ENCODE measurements at regions not wholly inside any gene's neighbourhood (a gene's known extent, or its start where the extent isn't known, plus 50 kb on each side); places are given as distances from the start of the nearest gene placed in this dataset.
A peak's percentile ranks its signal among the peaks of the same experiment; 100 is the strongest.
"Not testable (repeated sequence)": the region's sequence is repeated elsewhere in the genome, so short reads cannot be mapped to it uniquely, and the experiment has no call there.

DNA sequence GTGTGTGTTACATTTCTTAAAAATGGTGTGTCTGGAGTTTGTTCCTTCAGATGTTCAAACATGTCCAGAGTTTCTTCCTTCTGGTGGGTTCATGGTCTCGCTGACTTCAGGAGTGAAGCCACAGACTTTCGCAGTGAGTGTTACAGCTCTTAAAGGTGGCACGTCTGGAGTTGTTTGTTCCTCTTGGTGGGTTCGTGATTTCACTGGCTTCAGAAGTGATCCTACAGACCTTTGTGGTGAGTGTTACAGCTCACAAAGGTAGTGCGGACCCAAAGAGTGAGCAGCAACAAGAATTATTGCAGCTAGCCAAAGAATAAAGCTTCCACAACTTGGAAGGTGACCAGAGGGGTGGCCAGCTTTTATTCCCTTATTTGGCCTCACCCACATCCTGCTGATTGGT lies 183.7 kb downstream of the COPRS start:
- DNase-seq, result not testable (repeated sequence)

DNA sequence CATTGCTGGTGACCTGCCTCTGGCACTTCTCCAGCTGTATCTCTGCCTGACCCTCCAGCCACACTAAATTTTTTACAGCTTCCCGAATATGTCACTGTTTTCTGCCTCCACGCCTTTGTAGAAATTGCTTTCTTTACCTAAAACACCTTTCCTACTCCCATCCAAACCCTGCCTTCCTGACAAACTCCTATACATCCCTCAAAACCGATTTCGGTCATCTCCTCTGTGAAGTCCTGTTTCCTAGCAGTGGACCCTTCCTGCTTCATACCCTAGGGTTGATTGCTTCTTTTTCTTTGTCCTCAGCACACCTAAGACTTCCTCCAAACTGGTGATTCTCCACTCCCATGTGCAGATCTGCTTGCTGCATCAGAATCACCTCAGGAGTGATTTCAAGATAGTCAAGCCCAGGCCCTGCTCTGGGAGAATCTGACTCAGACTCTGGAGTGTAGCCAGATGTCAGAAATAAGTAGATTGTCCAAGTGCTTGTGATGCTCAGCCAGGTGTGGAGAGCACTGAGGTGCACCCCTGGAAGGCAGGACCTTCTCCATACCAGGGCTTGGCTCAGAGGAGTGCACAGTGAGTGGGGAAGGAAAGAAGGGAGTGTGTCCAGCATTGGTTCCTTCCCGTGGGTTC lies 184.2 kb downstream of the COPRS start:
- no peak for DNase-seq

DNA sequence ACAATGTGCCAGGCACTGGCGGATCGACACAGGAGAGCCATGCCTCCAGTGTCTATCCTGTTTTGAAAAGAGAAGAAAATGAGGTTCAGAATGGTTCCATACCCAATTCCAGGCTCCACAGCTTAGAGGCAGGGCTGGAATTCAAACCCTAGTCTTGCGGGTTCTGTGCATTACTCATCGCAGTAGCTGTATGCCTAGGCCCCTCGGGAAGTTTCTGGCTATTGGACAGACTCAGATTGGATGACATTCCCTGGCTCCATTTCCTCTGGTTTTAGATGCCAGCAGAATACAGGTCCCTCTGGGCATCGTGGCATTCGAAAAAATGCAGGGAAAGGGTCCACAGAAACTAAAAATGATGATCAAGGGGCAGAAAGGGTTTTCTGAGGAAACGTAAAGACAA lies 184.7 kb downstream of the COPRS start:
- no peak for DNase-seq

DNA sequence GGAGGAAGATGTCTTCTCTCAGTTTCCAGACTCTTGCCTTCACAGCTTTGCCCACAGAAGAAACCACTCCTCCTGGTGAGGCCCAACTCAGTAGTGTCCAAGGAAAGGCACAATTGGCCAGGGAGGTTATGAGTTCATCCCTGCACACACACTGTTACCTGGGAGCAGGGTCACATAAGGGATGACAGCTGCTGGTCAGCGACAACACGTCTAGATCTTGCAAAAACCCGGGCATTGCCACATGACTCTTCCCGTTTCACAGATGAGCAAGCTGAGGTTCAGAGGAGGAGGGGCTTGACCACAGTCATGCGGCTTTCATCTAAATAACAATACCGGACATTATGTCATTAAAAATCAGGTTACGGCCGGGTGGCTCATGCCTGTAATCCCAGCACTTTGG lies 186.0 kb downstream of the COPRS start:
- DNase-seq, result no peak

DNA sequence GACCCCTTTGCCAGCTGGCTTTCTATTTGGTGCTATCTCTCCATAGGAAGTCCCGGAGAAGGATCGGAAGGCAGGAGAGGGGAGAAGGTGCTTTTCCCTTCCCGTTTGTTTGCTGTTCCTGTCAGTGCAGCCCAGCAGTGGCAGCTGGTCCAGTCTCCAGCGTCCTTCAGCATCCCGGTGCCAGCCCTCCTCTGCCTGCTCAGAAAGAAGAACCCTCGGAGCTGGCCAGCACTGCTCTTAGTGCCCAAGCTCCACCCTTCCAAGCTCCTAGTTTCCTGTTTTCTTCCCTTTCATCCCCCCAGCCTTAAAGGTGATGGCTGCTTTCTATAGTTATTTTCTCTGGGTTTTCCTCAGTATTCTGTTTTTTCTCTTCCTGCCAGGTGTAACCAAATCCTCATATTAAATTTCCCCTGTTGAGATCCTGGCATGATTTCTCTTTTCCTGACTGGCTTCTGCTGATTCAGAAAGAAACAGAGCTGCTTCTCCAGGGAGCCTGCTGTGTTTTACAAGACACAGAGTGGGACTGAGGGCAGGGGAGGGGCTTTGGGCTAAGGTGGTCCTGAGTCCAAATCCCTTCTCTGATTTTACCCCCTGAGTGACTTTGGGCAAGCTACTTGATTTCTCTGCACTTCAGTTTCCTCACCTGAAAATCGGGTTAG lies 186.8 kb downstream of the COPRS start:
- DNase-seq, result no peak

DNA sequence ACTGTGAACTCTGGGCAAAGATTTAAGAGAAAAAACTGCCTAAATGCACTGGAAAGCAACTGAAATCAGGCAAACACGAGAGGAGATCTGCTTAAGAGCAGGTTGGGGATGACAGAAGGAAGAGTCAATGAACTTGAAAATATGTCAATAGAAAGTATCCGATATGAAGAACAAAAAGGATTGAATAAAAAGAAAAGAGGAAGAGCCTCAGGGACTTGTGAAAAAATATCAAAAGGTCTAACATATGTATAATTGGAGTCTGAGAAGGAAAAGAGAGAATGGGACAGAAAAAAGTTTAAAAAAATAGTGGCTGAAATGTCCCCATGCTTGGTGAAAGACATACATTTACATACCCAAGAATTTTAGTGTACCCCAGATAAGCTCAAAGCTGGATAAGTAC lies 195.5 kb downstream of the COPRS start:
- DNase-seq, result no peak

DNA sequence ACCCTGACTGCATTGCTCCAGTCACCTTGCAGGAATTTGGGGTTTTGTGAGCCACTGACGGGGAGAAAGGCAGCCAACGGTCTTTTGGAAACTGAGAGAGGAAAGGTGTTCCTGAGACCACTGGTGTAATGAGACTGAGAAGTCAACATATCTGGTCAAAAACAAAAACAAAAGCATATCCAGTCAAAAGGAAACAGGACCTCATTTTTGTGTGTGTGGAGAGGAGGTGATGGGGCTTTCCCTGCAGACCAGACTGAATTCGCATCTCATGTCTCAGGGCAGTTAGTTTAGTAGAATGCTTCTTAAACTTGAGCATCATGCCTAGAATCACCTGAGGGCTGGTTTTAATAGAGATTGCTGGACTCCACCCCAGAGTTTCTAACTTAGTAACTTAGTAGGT lies 198.4 kb downstream of the COPRS start:
- no peak for DNase-seq

DNA sequence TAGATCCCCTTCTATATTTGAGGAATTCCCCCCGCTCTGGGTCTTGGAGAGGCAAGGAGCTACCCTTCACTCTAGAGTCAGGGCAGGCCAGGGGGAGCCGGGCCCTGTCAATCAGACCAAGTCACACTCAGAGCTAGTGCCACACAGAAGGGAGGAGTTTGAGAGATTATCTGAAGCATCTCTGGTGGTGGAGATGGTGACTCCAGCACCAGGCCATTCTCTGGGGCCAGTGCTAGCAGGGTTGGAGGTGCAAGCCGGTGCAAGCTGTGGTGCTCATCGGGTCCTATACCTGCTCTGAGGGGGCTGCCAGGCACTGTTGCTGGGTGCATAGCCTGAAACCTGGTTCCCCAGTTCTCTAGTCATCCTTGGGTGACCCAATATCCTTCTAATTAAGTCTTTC lies 201.2 kb downstream of the COPRS start:
- no peak for DNase-seq

DNA sequence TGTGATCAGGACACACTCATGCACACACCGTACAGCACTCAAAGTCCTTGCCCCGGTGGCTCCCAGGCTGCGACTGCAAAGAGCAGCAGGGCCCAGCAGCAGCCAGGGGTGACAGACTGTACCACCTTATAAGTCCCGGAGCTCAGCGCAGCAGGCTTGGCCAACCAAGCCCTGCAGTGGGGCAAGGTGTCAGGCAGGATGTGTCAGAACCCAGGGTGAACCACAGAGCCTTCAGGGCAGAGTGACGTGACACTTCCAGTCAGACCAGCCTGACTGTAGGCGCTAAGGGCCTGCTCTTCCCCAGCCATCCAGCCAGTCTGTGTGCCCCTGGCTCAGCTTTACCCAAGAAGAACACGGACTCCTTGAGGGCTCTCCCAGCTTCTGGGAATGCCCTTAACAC lies 204.1 kb downstream of the COPRS start:
- peak in 2 of 5 experiments; percentile 20 to 50 for DNase-seq

DNA sequence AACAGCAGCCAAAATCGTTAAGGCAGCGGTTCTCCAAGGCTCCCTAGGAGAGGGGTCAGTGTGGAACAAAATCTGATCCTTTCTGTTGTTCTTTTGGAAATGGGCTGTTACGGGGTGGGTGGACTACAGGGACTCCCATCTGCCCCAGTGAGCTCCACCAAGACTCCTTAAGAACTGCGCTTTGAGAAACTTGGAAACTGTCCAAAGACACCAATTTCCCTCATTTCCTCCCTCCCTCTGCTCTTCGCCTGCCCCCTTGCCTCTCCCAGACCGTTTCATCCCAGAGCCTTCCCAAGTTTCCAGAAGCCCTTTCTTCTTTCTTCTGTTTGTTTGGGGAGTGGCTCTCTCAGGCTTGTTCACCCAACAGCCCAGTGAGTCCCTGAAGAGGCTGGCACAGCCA lies 205.4 kb downstream of the COPRS start:
- DNase-seq, result no peak

DNA sequence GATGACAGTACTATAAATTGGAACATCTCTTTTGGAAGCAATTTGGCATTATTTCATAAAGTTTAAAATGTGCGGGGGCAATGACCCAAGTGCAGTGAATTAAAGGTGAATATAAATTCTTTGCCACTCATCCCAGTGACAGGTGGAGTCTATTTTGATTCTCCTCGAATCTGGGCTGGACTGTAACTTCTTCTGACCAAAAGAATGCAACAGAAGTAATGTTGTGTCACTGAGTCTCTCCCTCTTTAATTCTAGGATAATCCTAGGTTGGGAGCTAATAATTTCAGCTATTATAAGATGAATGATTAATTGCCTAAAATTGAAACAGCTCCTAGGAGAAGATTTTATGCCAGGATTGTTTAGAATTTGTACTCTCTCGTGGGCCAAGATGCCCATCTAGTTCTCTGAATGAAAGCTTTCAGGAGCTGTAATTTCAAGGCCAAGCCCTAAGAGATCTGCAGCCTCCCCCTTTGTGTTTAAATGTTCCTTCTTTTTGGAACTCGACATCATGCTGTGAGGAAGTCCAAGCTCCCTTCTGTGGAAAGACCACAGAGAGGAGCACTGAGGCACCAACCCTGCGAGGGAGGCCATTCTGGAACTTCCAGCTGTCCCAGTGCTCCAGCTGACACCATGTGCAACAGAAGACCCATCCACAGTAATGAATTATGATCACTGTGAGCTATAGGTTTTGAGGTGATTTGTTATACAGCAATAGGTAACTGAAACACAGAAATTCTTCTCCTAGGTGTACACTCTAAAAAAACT lies 208.1 kb downstream of the COPRS start:
- no peak for DNase-seq

DNA sequence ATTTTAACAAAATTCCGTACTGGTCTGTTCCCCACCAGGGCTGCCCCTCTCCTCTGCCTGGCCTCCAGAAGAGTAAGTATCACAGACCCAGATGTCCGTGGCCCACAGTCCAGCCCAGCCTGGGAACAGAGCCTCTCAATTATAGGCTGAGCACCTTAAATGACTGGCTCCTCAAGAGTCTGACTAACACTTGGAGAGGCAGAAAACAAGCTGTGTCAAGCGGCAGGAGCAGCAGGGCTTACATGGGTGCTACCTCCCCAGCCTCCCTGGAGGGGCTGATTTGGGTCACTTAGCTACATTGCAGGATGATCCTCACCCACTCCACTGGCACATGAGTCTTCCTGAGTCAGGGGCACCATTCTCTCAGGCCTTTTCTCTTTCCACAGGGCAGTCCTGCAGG lies 209.7 kb downstream of the COPRS start:
- DNase-seq, result no peak

DNA sequence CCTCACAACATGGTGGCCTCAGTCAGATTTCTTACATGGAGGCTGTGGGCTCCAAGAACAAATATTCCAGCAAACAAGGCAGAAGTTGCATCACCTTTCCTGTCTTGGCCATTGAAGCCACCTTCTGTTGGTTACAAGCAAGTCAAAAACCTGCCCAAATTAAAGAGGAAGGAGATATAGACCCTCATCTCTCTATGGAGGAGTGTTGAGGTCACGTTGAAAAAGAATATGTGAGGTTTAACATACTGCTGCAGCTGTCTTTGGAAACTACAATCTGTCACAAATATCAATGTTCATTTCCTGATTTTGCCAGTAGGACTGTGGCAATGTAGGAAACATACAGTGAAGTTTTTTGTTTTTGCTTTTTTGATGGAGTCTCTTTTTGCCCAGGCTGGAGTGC lies 211.4 kb downstream of the COPRS start:
- DNase-seq, result no peak

DNA sequence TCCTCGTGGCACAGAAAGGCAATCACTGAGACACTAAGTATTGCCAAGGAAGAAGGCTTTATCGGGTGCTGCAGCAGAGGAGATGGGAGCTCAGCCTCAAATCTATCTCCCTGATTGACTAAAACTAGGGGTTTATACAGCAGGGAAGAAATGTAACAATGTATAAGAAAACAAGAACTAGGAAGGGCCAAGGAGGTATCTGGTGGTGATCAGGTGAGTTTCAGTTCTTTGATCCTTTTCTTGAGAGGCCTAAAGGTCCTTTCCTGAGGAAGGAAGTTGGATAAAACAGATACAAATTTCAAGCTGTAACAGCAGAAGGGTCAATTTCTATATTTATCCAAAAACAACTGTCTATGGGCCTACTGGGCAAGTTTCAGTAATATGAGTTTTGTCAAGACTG lies 212.4 kb downstream of the COPRS start:
- no peak for DNase-seq

DNA sequence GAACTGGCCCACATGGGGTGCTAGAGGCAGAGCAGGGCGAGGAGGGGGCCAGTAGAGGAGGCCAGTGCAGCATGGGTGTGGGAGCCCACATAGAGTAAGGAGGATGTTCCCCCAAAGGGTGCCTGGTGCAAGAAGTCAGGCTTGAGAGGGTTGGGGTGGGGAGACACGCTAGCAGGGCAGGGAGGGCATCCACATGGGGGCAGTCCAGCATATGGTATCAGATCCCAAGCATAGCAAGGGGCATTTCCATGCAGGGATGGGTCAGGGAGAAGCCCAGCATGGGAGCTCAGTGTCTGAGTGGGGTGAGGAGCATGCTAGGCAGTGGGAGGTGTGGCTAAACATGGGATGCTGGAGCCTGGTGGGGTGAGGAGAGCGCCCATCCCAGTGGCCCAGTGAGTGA lies 213.7 kb downstream of the COPRS start:
- DNase-seq, result no peak

DNA sequence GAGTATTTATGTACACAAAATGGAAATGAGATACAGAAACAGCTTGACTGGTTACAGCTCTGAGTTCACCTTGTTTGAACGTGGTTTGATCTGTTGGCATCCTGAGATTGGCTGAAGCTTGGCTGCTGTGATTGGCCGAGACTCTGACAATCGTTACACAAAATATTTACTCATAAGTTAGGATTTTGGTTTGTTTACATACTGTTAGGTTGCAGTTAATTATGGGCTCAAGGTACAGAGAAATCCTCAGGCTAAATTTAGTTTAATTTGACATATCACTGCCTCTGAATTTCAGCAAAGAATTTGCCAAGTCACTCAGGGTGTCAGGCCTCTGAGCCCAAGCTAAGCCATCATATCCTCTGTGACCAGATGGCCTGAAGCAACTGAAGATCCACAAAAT lies 227.3 kb downstream of the COPRS start:
- DNase-seq, result no peak

DNA sequence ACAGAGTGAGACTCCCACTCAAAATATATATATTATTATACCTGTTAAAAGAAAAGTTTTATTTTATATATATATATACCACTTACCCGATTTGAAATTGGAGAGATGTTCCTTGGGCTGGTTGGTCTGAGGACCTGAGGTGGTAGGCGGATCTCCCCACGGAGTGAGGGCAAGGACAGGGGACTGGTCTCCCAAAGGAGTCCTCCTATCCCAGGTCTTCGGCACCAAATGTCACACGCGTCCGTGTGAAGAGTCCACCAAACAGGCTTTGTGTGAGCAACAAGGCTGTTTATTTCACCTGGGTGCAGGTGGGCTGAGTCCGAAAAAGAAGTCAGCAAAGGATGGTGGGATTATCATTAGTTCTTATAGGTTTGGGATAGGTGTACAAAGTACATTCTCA lies 228.2 kb downstream of the COPRS start:
- DNase-seq, result not testable (repeated sequence)

DNA sequence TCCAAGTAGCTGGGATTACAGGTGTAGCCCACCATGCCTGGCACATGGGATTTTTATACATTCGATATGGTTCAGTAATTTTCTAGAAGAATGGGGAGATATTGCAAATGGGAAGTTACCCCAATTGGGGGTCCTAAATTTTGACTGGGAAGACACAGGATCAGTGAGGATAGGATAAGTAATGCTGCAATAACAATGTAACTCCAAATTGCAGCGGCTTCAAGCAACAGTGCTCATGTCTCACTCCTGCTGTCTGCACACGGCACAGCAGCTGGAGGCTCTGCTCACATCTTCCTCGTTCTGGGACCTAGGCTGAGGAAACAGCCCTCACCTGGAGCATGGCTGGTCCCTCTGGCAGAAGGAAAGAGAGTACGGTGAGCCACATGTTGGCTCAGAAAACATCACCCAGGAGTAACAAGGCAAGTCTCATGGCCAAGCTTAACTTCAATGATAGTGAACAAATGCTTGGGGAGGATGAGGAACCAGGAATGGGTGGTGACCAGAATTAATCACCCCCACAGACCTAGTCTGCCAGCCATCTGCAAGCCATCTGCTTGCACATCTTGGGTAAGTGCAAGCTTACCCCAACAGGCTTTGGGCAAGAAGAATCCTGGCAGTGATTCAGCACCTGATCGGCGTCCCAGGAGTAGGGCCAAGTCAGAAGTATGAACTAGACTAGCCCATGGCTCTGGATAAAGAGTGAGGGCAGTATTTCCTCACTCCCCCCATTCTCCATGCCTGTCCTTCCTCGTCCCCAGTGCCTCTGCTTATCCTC lies 229.2 kb downstream of the COPRS start:
- DNase-seq, result no peak

DNA sequence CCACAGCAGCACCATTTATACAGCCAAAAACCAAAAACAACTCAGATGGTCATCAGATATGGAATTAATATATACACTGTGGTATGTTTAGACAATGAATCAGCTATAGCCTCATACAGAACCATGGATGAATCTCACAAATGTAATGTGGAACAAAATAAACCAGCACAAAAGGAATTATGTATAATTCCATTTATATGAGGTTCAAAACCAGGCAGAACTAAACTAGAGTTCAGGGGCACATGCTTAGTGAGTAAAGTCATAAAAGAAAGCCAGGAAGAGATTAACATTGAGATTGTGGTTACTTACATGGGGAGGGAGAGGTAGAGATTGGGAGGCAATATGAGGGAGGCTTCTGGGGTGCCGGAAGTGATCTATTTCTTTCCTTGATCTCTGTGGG lies 231.1 kb downstream of the COPRS start:
- no peak for DNase-seq

DNA sequence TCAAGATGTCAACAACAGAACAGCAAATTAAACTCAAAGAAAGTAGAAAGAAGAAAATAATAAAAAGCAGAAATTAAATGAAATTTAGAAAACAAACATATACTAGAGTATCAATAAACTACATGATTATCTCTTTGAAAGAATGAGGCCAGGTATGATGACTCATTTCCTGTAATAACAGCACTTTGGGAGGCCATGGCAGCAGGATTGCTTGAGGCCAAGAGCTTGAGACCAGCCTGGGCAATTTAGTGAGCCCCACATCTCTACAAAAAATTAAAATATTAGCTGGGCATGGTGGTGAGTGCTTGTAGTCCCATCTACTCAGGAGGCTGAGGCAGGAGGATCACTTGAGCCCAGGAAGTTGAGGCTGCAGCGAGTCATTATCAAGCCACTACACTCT lies 232.5 kb downstream of the RAB11FIP4 start:
- no peak for DNase-seq

DNA sequence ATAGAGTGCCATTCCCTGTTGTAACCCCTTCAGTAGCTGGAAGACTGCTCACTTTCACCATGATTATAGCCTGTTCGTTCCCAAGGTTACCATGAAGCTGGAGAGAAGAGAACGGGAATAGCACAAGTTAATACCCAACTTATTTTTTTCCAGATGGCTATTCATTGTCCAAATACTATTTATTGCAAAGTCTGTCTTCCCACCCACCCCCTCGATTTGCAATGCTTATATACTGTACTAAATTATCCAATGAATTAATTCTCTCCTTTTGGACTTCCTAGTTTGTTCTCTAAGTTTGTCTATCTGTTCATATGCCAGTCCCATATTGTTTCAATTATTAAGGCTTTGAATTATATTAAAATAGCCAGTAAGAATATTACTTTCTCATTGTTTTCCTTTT lies 231.0 kb downstream of the RAB11FIP4 start:
- no peak for DNase-seq

DNA sequence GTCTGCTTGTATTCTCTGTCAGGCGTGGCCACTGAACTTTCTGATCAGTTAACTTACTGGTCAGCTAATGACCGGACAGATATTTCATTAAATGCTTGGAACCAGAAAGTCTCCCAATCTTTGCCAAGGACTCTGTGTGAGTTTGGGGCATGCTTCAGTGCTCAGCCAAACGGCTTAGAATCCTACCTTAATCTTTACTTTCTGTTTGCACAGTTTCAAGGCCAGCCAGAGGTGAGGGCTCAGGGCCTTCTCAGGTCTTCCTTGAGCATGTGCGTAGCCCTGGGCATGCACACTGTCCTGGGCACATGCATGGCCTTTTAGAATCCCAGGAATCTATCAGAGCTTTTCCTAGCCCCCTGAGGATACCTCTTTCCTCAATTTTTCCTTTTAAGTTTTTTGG lies 230.1 kb downstream of the RAB11FIP4 start:
- DNase-seq, result no peak

DNA sequence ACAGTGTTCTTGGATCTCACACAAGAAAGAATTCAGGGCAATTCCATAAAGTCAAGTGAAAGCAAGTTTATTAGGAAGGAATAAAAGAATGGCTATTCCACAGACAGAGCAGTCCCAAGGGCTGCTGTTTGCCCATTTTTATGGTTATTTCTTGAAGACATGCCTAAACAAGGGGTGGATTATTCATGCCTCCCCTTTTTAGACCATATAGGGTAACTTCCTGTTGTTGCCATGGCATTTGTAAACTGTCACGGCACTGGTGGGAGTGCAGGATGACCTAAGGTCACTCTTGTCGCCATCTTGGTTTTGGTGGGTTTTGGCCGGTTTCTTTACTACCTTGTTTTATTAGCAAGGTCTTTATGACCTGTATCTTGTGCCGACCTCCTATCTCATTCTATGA lies 219.6 kb downstream of the RAB11FIP4 start:
- DNase-seq, result not testable (repeated sequence)
